Hepatocyte (in vitro differentiated cells): ENCODE measurements at regions not wholly inside any gene's neighbourhood (a gene's known extent, or its start where the extent isn't known, plus 50 kb on each side); places are given as distances from the start of the nearest gene placed in this dataset.

Experiments used
- CTCF ChIP-seq: fragments of 200-600 bp; sonication (generic); IDR thresholded peaks from 2 replicates; pipeline ENCODE4 v1.5.1; 2016; ENCODE audit warnings: antibody characterized with exemption, mild to moderate bottlenecking; ENCODE audit not compliant: poor library complexity
- EZH2 ChIP-seq: fragments of 200-600 bp; sonication (generic); IDR thresholded peaks from 2 replicates; pipeline ENCODE4 v1.6.1; 2016; ENCODE audit warnings: antibody characterized with exemption, mild to moderate bottlenecking, borderline replicate concordance

DNA sequence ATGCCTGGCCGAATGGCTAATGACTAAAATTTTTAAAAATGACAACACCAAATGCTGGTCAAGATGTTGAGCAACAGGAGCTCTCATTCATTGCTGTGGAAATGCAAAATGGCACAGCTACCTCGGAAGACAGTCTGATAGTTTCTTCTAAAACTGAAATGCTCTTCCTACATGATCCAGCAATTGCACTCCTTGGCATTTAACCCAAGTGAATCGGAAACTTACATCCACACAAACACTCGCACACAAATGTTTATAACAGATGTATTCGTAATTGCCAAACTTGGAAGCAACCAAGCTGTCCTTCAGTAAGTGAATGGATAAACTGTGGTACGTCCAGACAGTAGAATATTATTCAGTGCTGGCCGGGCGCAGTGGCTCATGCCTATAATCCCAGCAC, 56.4 kb upstream of the NCOA3 start:
- TF ChIP-seq EZH2 (no peak), CTCF (no peak)
